ENCODE measurements at regions not wholly inside any gene's neighbourhood (a gene's known extent, or its start where the extent isn't known, plus 50 kb on each side); places are given as distances from the start of the nearest gene placed in this dataset.

GRCh38 chr20:58146746-58147140 is 81.7 kb downstream of the ANKRD60 start:
- Histone ChIP-seq H3K4me3 (replicated peaks in 1 of 2; ENCODE audit: low read depth in 1 of 2, low read length in 2 of 2) (no peak overlapping the region), H3K27ac (ENCODE audit: low read depth, low read length) (no peak overlapping the region), H3K9me3 (ENCODE audit: control insufficient read depth in 1 of 2, insufficient read depth in 1 of 2, low read depth in 1 of 2, low read length in 2 of 2) (no peaks in the 10 kb centered on the region), H3K4me2 (ENCODE audit: low read length) (no peak overlapping the region), H3K27me3 (ENCODE audit: insufficient read depth, low read length) (peaks cover 53% of the 10 kb centered on the region), H3K4me1 (ENCODE audit: control insufficient read depth in 1 of 2, insufficient read depth in 2 of 2, low read length in 2 of 2) (no peaks in the 10 kb centered on the region), H3K79me2 (ENCODE audit: insufficient read depth, low read length) (no peaks in the 10 kb centered on the region), H4K20me1 (ENCODE audit: insufficient read depth) (no peaks in the 10 kb centered on the region), H3K9ac (ENCODE audit: low read length) (no peak overlapping the region), H3K9me2 (ENCODE audit: insufficient read depth) (no peaks in the 10 kb centered on the region), H2AFZ (ENCODE audit: low read depth, low read length, poor library complexity, severe bottlenecking) (no peak overlapping the region), H3K36me3 (ENCODE audit: control insufficient read depth in 1 of 2, insufficient read depth in 2 of 2, low read length in 2 of 2) (no peaks in the 10 kb centered on the region)
- ChIA-PET RAD21 (ENCODE audit: low non-redundant PET in 1 of 2, low total read pairs in 2 of 2, uncharacterized antibody in 2 of 2, unreplicated experiment in 2 of 2) (no interaction called here), CTCF (no interaction called here), POLR2A (no interaction called here)
- DNase-seq (ENCODE audit: low read depth, low spot score) (no peak), ATAC-seq (no peak)
- BruUV-seq (replicated peaks), result no TSS peak
- intact Hi-C loops (cut with micrococcal nuclease), result no loop called here
- no peak for TF ChIP-seq SRF (IDR thresholded peaks at IDR 0.05; ENCODE audit: low read depth)
- TF ChIP-seq FOSL1 (IDR thresholded peaks at IDR 0.05; ENCODE audit: low read depth), result no peak
- no peak for TF ChIP-seq EZH2phosphoT487 (IDR thresholded peaks at IDR 0.05; ENCODE audit: borderline replicate concordance)
- no peak for TF ChIP-seq ATF3 (IDR thresholded peaks at IDR 0.05)
- no peak for TF ChIP-seq EZH2 (IDR thresholded peaks at IDR 0.05)
- no peak for TF ChIP-seq ZFX (IDR thresholded peaks at IDR 0.05)
- TF ChIP-seq TCF7L2 (IDR thresholded peaks at IDR 0.05; ENCODE audit: borderline replicate concordance, extremely low read depth, insufficient read depth, insufficient read length), result no peak
- no peak for TF ChIP-seq SIN3A (IDR thresholded peaks at IDR 0.05; ENCODE audit: low read depth)
- no peak for TF ChIP-seq CBX3 (IDR thresholded peaks at IDR 0.05; ENCODE audit: low read depth)
- no peak for TF ChIP-seq REST (IDR thresholded peaks at IDR 0.05; ENCODE audit: low read depth)
- no peak for TF ChIP-seq SP1 (IDR thresholded peaks at IDR 0.05; ENCODE audit: low read depth)
- no peak for TF ChIP-seq YY1 (IDR thresholded peaks at IDR 0.05; ENCODE audit: extremely low read depth, insufficient replicate concordance, low read depth, low read length)
- TF ChIP-seq, protein P1, sequence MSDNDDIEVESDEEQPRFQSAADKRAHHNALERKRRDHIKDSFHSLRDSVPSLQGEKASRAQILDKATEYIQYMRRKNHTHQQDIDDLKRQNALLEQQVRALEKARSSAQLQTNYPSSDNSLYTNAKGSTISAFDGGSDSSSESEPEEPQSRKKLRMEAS (IDR thresholded peaks at IDR 0.05), result no peak
- TF ChIP-seq POLR2A (IDR thresholded peaks at IDR 0.05; ENCODE audit: borderline replicate concordance, extremely low read depth, insufficient read depth, insufficient read length), result no peak

Measured in HCT116 (cell line).